ENCODE measurements at regions not wholly inside any gene's neighbourhood (a gene's known extent, or its start where the extent isn't known, plus 50 kb on each side); places are given as distances from the start of the nearest gene placed in this dataset.

DNA sequence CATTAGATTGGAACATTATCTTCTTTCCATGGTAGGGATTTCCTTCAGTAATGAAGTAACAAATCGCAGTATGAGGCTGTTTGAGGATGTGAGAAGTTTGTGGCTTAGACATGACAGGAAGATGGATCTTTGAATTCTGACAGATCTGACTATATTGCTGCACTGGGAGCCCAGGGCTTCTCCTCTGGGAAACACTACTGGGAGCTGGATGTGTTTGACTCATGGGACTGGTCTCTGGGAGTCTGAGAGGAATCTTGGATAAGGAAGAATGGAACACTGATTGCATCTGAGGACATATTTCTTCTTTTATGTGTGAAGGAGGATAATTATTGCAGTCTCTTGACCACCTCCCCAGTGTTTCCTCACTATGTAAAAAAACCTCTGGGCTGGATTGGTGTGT, 77.2 kb upstream of the ST6GAL2 start:
- Histone ChIP-seq H4K20me1 (ENCODE audit: insufficient read depth) (no peaks in the 10 kb centered on the region), H3K27me3 (ENCODE audit: insufficient read depth, low read depth, low read length) (no peaks in the 10 kb centered on the region), H3K4me2 (ENCODE audit: low read length) (no peak overlapping the region), H3F3A (ENCODE audit: insufficient read depth, low read length, poor library complexity, severe bottlenecking) (no peaks in the 10 kb centered on the region), H3K79me2 (replicated peaks; ENCODE audit: insufficient read depth, low read length) (no peaks in the 10 kb centered on the region), H3K4me3 (ENCODE audit: low read length) (no peak overlapping the region), H3K9me3 (ENCODE audit: low read length) (no peaks in the 10 kb centered on the region), H3K9me2 (ENCODE audit: insufficient read depth, low read length) (no peaks in the 10 kb centered on the region), H3K27ac (ENCODE audit: low read length) (no peak overlapping the region), H3K36me3 (ENCODE audit: insufficient read depth, low read length) (no peaks in the 10 kb centered on the region), H3K9ac (ENCODE audit: low read length) (no peak overlapping the region), H2AFZ (ENCODE audit: low read depth, low read length) (no peak overlapping the region)
- TF ChIP-seq CTCF (IDR thresholded peaks at IDR 0.05; ENCODE audit: poor library complexity, severe bottlenecking) = no peak
- TF ChIP-seq POLR2AphosphoS5 (IDR thresholded peaks at IDR 0.05) = no peak
- TF ChIP-seq, protein P1, sequence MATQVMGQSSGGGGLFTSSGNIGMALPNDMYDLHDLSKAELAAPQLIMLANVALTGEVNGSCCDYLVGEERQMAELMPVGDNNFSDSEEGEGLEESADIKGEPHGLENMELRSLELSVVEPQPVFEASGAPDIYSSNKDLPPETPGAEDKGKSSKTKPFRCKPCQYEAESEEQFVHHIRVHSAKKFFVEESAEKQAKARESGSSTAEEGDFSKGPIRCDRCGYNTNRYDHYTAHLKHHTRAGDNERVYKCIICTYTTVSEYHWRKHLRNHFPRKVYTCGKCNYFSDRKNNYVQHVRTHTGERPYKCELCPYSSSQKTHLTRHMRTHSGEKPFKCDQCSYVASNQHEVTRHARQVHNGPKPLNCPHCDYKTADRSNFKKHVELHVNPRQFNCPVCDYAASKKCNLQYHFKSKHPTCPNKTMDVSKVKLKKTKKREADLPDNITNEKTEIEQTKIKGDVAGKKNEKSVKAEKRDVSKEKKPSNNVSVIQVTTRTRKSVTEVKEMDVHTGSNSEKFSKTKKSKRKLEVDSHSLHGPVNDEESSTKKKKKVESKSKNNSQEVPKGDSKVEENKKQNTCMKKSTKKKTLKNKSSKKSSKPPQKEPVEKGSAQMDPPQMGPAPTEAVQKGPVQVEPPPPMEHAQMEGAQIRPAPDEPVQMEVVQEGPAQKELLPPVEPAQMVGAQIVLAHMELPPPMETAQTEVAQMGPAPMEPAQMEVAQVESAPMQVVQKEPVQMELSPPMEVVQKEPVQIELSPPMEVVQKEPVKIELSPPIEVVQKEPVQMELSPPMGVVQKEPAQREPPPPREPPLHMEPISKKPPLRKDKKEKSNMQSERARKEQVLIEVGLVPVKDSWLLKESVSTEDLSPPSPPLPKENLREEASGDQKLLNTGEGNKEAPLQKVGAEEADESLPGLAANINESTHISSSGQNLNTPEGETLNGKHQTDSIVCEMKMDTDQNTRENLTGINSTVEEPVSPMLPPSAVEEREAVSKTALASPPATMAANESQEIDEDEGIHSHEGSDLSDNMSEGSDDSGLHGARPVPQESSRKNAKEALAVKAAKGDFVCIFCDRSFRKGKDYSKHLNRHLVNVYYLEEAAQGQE (IDR thresholded peaks at IDR 0.05; ENCODE audit: borderline replicate concordance) = no peak
- TF ChIP-seq EP300 (conservative IDR thresholded peaks at IDR 0.05; ENCODE audit: poor library complexity, severe bottlenecking) = no peak
- TF ChIP-seq EZH2 (IDR thresholded peaks at IDR 0.05; ENCODE audit: borderline replicate concordance, insufficient read depth, low read length, poor library complexity, severe bottlenecking) = no peak
- no peak for TF ChIP-seq TAF1 (IDR thresholded peaks at IDR 0.05; ENCODE audit: low read depth)
- no peak for TF ChIP-seq SMC3 (conservative IDR thresholded peaks at IDR 0.05; ENCODE audit: poor library complexity)
- TF ChIP-seq RAD21 (conservative IDR thresholded peaks at IDR 0.05) = no peak

DNA sequence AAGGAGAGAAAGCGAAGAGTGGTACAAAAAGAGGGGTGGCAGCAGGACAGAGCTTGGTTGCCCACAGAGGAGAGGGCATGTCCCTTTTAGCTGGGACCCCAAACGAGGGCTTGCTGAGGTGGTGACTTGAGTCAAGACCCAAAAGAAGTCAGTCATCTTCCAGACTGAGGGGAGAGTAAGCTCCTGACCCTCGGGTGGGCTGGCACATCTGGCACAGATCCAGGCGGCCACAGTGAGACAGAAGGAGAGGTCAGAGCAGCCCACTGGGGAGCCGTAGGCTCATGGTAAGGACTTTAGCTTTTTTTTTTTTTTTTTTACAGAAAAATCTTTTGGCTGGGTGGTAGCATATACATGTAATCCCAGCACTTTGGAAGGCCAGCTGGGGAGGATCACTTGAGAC, 77.9 kb upstream of the ST6GAL2 start:
- Histone ChIP-seq H3K79me2 (replicated peaks; ENCODE audit: insufficient read depth, low read length) (no peaks in the 10 kb centered on the region), H3K9me2 (ENCODE audit: insufficient read depth, low read length) (no peaks in the 10 kb centered on the region), H4K20me1 (ENCODE audit: insufficient read depth) (no peaks in the 10 kb centered on the region), H3K9me3 (ENCODE audit: low read length) (no peaks in the 10 kb centered on the region), H3K27me3 (ENCODE audit: insufficient read depth, low read depth, low read length) (no peaks in the 10 kb centered on the region), H3K4me3 (ENCODE audit: low read length) (no peak overlapping the region), H3K4me2 (ENCODE audit: low read length) (no peak overlapping the region), H3K27ac (ENCODE audit: low read length) (no peak overlapping the region), H3F3A (ENCODE audit: insufficient read depth, low read length, poor library complexity, severe bottlenecking) (no peaks in the 10 kb centered on the region), H3K9ac (ENCODE audit: low read length) (no peak overlapping the region), H3K36me3 (ENCODE audit: insufficient read depth, low read length) (no peaks in the 10 kb centered on the region), H2AFZ (ENCODE audit: low read depth, low read length) (no peak overlapping the region)
- TF ChIP-seq POLR2AphosphoS5 (IDR thresholded peaks at IDR 0.05) (no peak), RAD21 (conservative IDR thresholded peaks at IDR 0.05) (no peak), MXI1 (conservative IDR thresholded peaks at IDR 0.05; ENCODE audit: poor library complexity, severe bottlenecking) (no peak), CTCF (IDR thresholded peaks at IDR 0.05; ENCODE audit: poor library complexity, severe bottlenecking) (no peak), EZH2 (IDR thresholded peaks at IDR 0.05; ENCODE audit: borderline replicate concordance, insufficient read depth, low read length, poor library complexity, severe bottlenecking) (no peak), SMC3 (conservative IDR thresholded peaks at IDR 0.05; ENCODE audit: poor library complexity) (no peak), EP300 (conservative IDR thresholded peaks at IDR 0.05; ENCODE audit: poor library complexity, severe bottlenecking) (no peak), TAF1 (IDR thresholded peaks at IDR 0.05; ENCODE audit: low read depth) (no peak)
- TF ChIP-seq, protein P1 (IDR thresholded peaks at IDR 0.05; ENCODE audit: borderline replicate concordance) = no peak
